HG02973 (cell line): ENCODE measurements at regions not wholly inside any gene's neighbourhood (a gene's known extent, or its start where the extent isn't known, plus 50 kb on each side); places are given as distances from the start of the nearest gene placed in this dataset.

Experiments
- ATAC-seq: cut with Tn5 transposase; IDR thresholded peaks from one replicate; pipeline ENCODE4 v1.9.1; 2021; ENCODE audit warnings: moderate library complexity; ENCODE audit not compliant: unreplicated experiment

- no peak for ATAC-seq
These were observed 207.0 kb upstream of the ZNF507 start for GRCh38 chr19:32138416-32138815.

GRCh38 chr19:32141840-32142511 lies 203.4 kb upstream of the ZNF507 start:
- ATAC-seq, result no peak

- no peak for ATAC-seq
These were observed 198.7 kb upstream of the ZNF507 start for GRCh38 chr19:32146664-32147063.

- ATAC-seq, result no peak
These were observed 194.8 kb upstream of the ZNF507 start for GRCh38 chr19:32150605-32151004.

GRCh38 chr19:32154418-32154817 lies 191.0 kb upstream of the ZNF507 start:
- ATAC-seq, result no peak

GRCh38 chr19:32164384-32164992 lies 180.9 kb upstream of the ZNF507 start:
- no peak for ATAC-seq

- ATAC-seq, result no peak
These were observed 180.3 kb upstream of the ZNF507 start for GRCh38 chr19:32165141-32165540.

GRCh38 chr19:32165750-32166149 lies 179.7 kb upstream of the ZNF507 start:
- no peak for ATAC-seq

GRCh38 chr19:32166238-32166637 lies 179.2 kb upstream of the ZNF507 start:
- no peak for ATAC-seq

GRCh38 chr19:32168111-32168510 lies 177.3 kb upstream of the ZNF507 start:
- no peak for ATAC-seq

GRCh38 chr19:32168606-32169005 lies 176.8 kb upstream of the ZNF507 start:
- ATAC-seq, result no peak

- ATAC-seq, result no peak
These were observed 173.7 kb upstream of the ZNF507 start for GRCh38 chr19:32171719-32172151.

- ATAC-seq, result no peak
These were observed 172.7 kb upstream of the ZNF507 start for GRCh38 chr19:32172566-32173160.

- ATAC-seq, result no peak
These were observed 171.6 kb upstream of the ZNF507 start for GRCh38 chr19:32173836-32174235.

- no peak for ATAC-seq
These were observed 170.9 kb upstream of the ZNF507 start for GRCh38 chr19:32174386-32175113.

GRCh38 chr19:32176591-32176990 lies 168.8 kb upstream of the ZNF507 start:
- no peak for ATAC-seq

- ATAC-seq, result no peak
These were observed 167.7 kb upstream of the ZNF507 start for GRCh38 chr19:32177686-32178085.

- no peak for ATAC-seq
These were observed 167.0 kb upstream of the ZNF507 start for GRCh38 chr19:32178401-32178800.

- no peak for ATAC-seq
These were observed 166.5 kb upstream of the ZNF507 start for GRCh38 chr19:32178956-32179355.

GRCh38 chr19:32181216-32181920 lies 164.0 kb upstream of the ZNF507 start:
- ATAC-seq, result no peak
